Activated naive CD4-positive, alpha-beta T cell treated with Interleukin-2 at 50 U/mL for 16 hours (primary cell): ENCODE measurements at regions not wholly inside any gene's neighbourhood (a gene's known extent, or its start where the extent isn't known, plus 50 kb on each side); places are given as distances from the start of the nearest gene placed in this dataset.
"Not testable (repeated sequence)": the region's sequence is repeated elsewhere in the genome, so short reads cannot be mapped to it uniquely, and the experiment has no call there.

Source experiments
- DNase-seq: peaks from one replicate; pipeline ENCODE4 v3.0.0-alpha.2; 2020

- no peak for DNase-seq
These were observed 307.8 kb upstream of the PAPPA start for GRCh38 chr9:115845648-115846312.

- no peak for DNase-seq
These were observed 306.4 kb upstream of the PAPPA start for GRCh38 chr9:115847216-115847615.

GRCh38 chr9:115849679-115850412 lies 303.7 kb upstream of the PAPPA start:
- no peak for DNase-seq

- no peak for DNase-seq
These were observed 302.9 kb upstream of the PAPPA start for GRCh38 chr9:115850548-115851304.

- DNase-seq = no peak
These were observed 298.0 kb upstream of the PAPPA start for GRCh38 chr9:115855458-115856133.

GRCh38 chr9:115858421-115858820 lies 295.2 kb upstream of the PAPPA start:
- not testable (repeated sequence) for DNase-seq

- DNase-seq = no peak
These were observed 291.6 kb upstream of the PAPPA start for GRCh38 chr9:115862021-115862420.

- no peak for DNase-seq
These were observed 289.0 kb upstream of the PAPPA start for GRCh38 chr9:115864581-115864980.

GRCh38 chr9:115867326-115867725 lies 286.3 kb upstream of the PAPPA start:
- no peak for DNase-seq

GRCh38 chr9:115877852-115878438 lies 275.6 kb upstream of the PAPPA start:
- DNase-seq = no peak

- DNase-seq = no peak
These were observed 274.1 kb upstream of the PAPPA start for GRCh38 chr9:115879451-115879850.

- DNase-seq = no peak
These were observed 273.2 kb upstream of the PAPPA start for GRCh38 chr9:115880221-115880885.

- DNase-seq = no peak
These were observed 270.7 kb upstream of the PAPPA start for GRCh38 chr9:115882911-115883310.

- DNase-seq = no peak
These were observed 269.9 kb upstream of the PAPPA start for GRCh38 chr9:115883467-115884329.

GRCh38 chr9:115884846-115885245 lies 268.7 kb upstream of the PAPPA start:
- no peak for DNase-seq

GRCh38 chr9:115888131-115888530 lies 265.5 kb upstream of the PAPPA start:
- no peak for DNase-seq

- DNase-seq = no peak
These were observed 261.7 kb upstream of the PAPPA start for GRCh38 chr9:115891929-115892328.

GRCh38 chr9:115898478-115898877 lies 255.1 kb upstream of the PAPPA start:
- DNase-seq = not testable (repeated sequence)

GRCh38 chr9:115900698-115901097 lies 252.9 kb upstream of the PAPPA start:
- DNase-seq = no peak

GRCh38 chr9:115910959-115911358 lies 242.6 kb upstream of the PAPPA start:
- DNase-seq = no peak

GRCh38 chr9:115912086-115912485 lies 241.5 kb upstream of the PAPPA start:
- no peak for DNase-seq
